ENCODE measurements at regions not wholly inside any gene's neighbourhood (a gene's known extent, or its start where the extent isn't known, plus 50 kb on each side); places are given as distances from the start of the nearest gene placed in this dataset.

- no peak for TF ChIP-seq POLR2A (IDR thresholded peaks at IDR 0.05)
- no peak for TF ChIP-seq CTCF (IDR thresholded peaks at IDR 0.05)
Measured at GRCh38 chr6:126955621-126956020, 162.8 kb upstream of the RSPO3 start.
